PFSK-1 (cell line): ENCODE measurements at regions not wholly inside any gene's neighbourhood (a gene's known extent, or its start where the extent isn't known, plus 50 kb on each side); places are given as distances from the start of the nearest gene placed in this dataset.

Experiments
- POLR2AphosphoS5 ChIP-seq: IDR thresholded peaks from 2 replicates; pipeline ENCODE4 v1.6.1; 2012; ENCODE audit warnings: low read depth, mild to moderate bottlenecking, control low read depth, low read length, moderate library complexity
- SIN3A ChIP-seq: IDR thresholded peaks from 2 replicates; pipeline ENCODE4 v1.6.1; 2012; ENCODE audit warnings: mild to moderate bottlenecking, low read length, moderate library complexity, borderline replicate concordance; ENCODE audit not compliant: insufficient read depth
- TF ChIP-seq, protein P1 (sequence below), 2 experiments: IDR thresholded peaks; 2 replicates each; pipeline versions ENCODE4 v1.6.1 to v1.8.0; 2011 to 2012; ENCODE audit warnings: low read depth in 2 of 2, low read length in 2 of 2, control low read depth in 1 of 2, inconsistent platforms in 1 of 2, mild to moderate bottlenecking in 1 of 2, moderate library complexity in 1 of 2; ENCODE audit not compliant: insufficient read depth in 1 of 2

DNA sequence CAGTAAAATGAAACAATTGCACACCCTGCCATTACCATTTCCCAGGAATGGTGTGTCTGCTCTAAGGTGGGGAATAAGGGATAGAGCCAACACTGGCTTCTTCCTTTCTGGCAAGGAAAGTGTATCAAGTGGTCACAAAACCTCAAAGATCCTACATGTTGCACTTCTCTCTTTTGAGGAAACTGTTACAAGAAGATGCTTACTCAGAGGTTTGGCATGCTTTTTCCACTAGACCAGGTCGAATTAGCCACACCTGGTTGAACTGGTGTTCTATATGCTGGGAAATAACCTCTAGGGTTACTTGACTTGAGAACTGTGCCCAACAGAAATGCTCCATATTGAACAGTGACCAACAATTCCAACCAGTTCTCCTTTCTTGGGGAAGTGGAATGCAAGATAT is 102.9 kb downstream of the LRRN1 start:
- TF ChIP-seq SIN3A (no peak), POLR2AphosphoS5 (no peak)
- TF ChIP-seq, protein P1, sequence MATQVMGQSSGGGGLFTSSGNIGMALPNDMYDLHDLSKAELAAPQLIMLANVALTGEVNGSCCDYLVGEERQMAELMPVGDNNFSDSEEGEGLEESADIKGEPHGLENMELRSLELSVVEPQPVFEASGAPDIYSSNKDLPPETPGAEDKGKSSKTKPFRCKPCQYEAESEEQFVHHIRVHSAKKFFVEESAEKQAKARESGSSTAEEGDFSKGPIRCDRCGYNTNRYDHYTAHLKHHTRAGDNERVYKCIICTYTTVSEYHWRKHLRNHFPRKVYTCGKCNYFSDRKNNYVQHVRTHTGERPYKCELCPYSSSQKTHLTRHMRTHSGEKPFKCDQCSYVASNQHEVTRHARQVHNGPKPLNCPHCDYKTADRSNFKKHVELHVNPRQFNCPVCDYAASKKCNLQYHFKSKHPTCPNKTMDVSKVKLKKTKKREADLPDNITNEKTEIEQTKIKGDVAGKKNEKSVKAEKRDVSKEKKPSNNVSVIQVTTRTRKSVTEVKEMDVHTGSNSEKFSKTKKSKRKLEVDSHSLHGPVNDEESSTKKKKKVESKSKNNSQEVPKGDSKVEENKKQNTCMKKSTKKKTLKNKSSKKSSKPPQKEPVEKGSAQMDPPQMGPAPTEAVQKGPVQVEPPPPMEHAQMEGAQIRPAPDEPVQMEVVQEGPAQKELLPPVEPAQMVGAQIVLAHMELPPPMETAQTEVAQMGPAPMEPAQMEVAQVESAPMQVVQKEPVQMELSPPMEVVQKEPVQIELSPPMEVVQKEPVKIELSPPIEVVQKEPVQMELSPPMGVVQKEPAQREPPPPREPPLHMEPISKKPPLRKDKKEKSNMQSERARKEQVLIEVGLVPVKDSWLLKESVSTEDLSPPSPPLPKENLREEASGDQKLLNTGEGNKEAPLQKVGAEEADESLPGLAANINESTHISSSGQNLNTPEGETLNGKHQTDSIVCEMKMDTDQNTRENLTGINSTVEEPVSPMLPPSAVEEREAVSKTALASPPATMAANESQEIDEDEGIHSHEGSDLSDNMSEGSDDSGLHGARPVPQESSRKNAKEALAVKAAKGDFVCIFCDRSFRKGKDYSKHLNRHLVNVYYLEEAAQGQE (IDR thresholded peaks at IDR 0.05; ENCODE audit: insufficient read depth in 1 of 2, low read depth in 2 of 2, low read length in 2 of 2): no peak
